AG04449 (cell line): ENCODE measurements at regions not wholly inside any gene's neighbourhood (a gene's known extent, or its start where the extent isn't known, plus 50 kb on each side); places are given as distances from the start of the nearest gene placed in this dataset.

ENCODE experiments used
- CTCF ChIA-PET: fragments of 350-600 bp; formaldehyde crosslinking; extraction: SDS; loops from one replicate; lab custom pipeline; 2021; ENCODE audit warnings: antibody characterized with exemption; lab: Yijun Ruan, JAX
- POLR2A ChIA-PET: fragments of 400-600, 350-600 bp; formaldehyde crosslinking; extraction: SDS; loops from one replicate; lab custom pipeline; 2020; ENCODE audit warnings: antibody characterized with exemption, inconsistent platforms; lab: Yijun Ruan, JAX
- DNase-seq: peaks from one replicate; pipeline ENCODE4 v3.0.0-alpha.2; 2010; ENCODE audit warnings: low read depth, low spot score
- H3K4me3 ChIP-seq: 2 replicates; pipeline ENCODE4 v1.5.1; 2011; ENCODE audit warnings: low read depth, mild to moderate bottlenecking, control low read depth, low read length
- CTCF ChIP-seq: IDR thresholded peaks from one replicate; pipeline ENCODE4 v1.5.1; 2011; ENCODE audit warnings: mild to moderate bottlenecking, moderate library complexity, low read length, control low read depth, inconsistent platforms; ENCODE audit not compliant: insufficient read depth; ENCODE audit errors: missing control alignments

DNA sequence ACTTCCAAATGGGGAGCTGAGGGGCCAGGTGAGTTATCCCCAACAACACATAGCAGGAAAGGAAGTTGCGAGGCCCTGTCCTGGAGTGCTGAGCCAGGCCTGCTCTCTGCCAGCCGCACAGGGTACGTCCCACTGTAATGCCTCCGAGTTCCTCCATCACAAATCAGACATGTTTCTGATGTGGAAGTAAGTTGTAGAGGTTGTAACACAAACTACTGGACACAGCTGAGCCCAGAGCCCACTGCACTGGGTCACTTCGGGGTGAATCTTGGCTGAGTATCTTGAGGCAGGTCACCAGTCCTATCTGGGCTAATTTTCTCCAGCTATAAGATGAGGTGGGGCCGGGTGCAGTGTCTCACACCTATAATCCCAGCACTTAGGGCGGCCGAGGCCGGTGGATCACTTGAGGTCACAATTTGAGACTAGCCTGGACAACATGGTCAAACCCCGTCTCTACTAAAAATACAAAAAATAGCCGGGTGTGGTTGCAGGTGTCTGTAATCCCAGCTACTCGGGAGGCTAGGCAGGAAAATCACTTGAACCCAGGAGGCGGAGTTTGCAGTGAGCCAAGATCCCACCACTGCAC is 100.8 kb upstream of the CDH5 start:
- DNase-seq, result no peak
- ChIA-PET POLR2A (no interaction called here), CTCF (interaction anchor here (0.9 kb wide), 1 partner anchor 8 kb away, joined by 3 read pairs; no protein-coding TSS in a partner anchor)
- TF ChIP-seq CTCF, result no peak
- H3K4me3 ChIP-seq, result no peak overlapping the region

DNA sequence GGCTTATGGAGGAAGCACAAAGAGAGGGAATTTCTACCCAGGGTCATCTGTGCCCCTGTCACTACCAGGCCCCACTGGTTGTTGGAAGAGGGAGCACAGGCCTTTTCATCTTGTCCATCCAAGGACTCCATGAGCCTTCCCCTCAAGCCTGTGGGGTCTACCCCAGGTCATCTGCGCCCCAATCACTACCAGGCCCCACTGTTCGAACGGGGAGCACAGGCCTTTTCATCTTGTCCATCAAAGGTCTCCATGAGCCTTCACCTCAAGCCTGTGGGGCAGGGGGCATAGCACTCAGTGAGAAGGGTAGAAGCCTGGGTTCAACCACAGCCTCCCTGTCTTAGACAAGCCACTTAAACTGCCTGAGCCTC is 101.5 kb upstream of the CDH5 start:
- POLR2A ChIA-PET, result no interaction called here
- TF ChIP-seq CTCF, result no peak
- DNase-seq, result no peak
- no peak overlapping the region for H3K4me3 ChIP-seq
- CTCF ChIA-PET, result interaction anchor here (0.9 to 1.3 kb wide), 2 partner anchors 9 to 16 kb away, joined by 3 read pairs; no protein-coding TSS in a partner anchor

GRCh38 chr16:66264311-66265047 is 102.0 kb upstream of the CDH5 start:
- no peak for DNase-seq
- CTCF ChIA-PET, result interaction anchor here (1.3 kb wide), 1 partner anchor 16 kb away, joined by 3 read pairs; no protein-coding TSS in a partner anchor
- POLR2A ChIA-PET, result no interaction called here

DNA sequence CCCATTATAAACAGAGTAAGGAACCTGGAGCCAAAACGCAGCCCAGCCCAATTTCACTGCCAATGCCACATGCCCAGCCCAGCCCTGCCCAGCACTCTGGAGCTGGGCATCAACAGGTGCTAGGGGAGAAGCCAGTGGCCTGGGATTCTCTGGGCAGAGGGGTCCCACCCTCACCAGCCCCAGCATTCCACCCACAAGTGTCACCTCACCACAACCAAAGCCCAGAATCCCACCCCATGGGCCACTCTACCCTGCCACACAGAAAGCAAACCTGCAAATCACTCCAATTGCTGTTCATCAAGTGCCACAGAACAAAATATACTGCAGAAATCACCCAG is 102.5 kb upstream of the CDH5 start:
- DNase-seq, result no peak
- ChIA-PET POLR2A (no interaction called here), CTCF (interaction anchor here (1.3 kb wide), 1 partner anchor 15 kb away, joined by 3 read pairs; no protein-coding TSS in a partner anchor)
- H3K4me3 ChIP-seq, result no peak overlapping the region
- TF ChIP-seq CTCF, result no peak

More at GRCh38 chr16:66264311-66265047, 102.0 kb upstream of the CDH5 start:
- TF ChIP-seq CTCF, result no peak
- no peak overlapping the region for H3K4me3 ChIP-seq

DNA sequence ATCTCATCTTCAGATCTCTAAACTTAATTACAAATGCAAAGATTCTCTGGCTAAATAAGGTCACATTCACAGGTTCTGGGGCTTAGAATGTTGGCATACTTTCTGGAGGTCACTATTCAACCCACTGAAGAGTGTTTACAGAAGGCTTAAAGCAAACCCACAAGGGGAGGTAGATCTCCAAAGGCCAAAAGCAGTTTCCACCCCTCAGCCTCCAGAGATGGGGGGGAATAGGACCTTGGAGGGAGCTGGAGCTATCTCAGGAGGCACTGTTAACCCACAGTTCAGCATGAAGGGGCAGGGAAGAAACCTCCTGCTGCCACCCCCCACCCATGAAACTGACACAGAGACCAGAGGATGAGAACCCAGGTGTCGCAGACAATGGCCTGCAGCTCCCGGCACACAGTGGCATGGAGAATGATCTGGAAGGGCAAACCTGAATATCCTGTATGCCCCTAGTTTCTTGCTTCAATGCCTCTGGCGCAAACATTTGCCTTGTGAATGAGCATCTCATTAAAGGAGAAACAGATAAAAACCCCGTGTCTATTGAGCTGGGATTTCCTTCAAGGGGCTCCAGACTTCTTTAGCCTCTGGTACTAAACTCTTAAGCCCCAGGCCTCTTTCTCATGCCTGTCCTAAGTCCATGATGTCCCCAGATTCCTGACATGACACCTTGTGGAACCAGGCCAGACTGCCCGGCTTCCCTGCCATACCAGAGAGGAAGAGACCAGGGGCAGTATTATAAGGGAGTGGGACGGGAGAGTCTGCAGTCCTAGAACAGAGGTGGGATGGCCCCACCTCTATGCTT is 103.1 kb upstream of the CDH5 start:
- ChIA-PET CTCF (interaction anchor here (0.8 to 1.4 kb wide), 3 partner anchors 8 to 15 kb away, joined by 3 to 8 read pairs (median 3); no protein-coding TSS in a partner anchor), POLR2A (no interaction called here)
- DNase-seq, result no peak
- H3K4me3 ChIP-seq, result no peak overlapping the region
- TF ChIP-seq CTCF, result no peak
